GM20000 (cell line): ENCODE measurements at regions not wholly inside any gene's neighbourhood (a gene's known extent, or its start where the extent isn't known, plus 50 kb on each side); places are given as distances from the start of the nearest gene placed in this dataset.
"Not testable (repeated sequence)": the region's sequence is repeated elsewhere in the genome, so short reads cannot be mapped to it uniquely, and the experiment has no call there.

Experiments
- DNase-seq: peaks from one replicate; pipeline ENCODE4 v3.0.0; 2012; ENCODE audit warnings: low spot score
- TF ChIP-seq, protein P1 (sequence below): IDR thresholded peaks from 2 replicates; pipeline ENCODE4 v1.5.1; 2012; ENCODE audit warnings: mild to moderate bottlenecking, control low read depth; ENCODE audit errors: extremely low read depth, missing control alignments

DNA sequence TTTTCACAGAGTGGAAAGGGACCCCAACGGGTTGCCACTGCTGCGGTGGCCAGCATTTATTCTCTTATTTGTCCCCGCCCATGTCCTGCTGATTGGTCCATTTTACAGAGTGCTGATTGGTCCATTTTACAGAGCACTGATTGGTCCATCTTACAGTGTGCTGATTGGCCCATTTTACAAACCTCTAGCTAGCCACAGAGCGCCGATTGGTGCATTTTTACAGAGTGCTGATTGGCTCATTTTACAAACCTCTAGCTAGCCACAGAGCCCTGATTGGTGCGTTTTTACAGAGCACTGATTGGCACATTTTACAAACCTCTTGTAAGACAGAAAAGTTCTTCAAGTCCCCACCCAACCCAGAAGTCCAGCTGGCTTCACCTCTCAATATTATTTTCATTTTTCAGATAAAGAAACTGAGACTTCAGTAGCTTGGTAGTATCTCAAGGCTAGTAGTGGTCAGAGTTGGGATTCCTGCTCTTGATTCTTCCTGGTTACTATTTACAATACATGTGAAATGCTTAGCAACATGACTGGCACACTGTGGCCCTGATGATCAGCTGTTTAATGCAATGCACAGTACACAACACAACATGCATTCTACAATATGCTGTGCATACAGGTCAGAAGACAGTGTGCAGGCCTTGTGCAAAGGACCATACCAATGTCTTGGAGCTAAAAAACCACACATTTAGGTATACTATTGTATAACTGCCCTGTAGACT lies 63.6 kb upstream of the BOD1 start:
- DNase-seq: no peak
- TF ChIP-seq, protein P1, sequence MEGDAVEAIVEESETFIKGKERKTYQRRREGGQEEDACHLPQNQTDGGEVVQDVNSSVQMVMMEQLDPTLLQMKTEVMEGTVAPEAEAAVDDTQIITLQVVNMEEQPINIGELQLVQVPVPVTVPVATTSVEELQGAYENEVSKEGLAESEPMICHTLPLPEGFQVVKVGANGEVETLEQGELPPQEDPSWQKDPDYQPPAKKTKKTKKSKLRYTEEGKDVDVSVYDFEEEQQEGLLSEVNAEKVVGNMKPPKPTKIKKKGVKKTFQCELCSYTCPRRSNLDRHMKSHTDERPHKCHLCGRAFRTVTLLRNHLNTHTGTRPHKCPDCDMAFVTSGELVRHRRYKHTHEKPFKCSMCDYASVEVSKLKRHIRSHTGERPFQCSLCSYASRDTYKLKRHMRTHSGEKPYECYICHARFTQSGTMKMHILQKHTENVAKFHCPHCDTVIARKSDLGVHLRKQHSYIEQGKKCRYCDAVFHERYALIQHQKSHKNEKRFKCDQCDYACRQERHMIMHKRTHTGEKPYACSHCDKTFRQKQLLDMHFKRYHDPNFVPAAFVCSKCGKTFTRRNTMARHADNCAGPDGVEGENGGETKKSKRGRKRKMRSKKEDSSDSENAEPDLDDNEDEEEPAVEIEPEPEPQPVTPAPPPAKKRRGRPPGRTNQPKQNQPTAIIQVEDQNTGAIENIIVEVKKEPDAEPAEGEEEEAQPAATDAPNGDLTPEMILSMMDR: no peak

DNA sequence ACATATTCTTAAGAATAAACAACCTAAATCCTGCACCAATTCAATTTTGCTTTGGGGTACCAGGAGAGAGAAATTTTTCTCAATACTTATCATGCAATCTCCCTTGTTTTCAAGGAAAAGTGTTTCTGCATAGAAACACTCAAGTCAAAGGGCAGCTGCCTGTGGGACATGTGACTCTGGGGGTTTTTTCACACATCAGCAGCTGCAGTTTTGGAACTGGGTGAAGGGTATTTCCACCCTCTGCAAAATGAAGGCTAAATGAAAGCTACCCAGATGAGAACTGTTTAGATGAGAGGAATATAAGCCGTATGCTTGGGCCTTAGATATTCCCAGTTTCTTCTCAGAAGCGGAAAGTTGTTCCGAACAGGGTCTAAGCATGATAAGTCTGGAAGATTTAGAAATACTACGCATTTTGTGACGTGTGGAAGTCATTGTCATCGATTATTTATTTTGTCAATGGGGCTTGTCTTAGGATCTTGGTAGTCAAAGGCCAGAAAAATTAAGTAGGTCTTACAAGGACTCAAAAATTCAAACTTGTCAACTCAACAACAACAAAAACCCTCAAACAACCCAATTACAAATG lies 64.3 kb upstream of the BOD1 start:
- peak; percentile 60 for DNase-seq
- TF ChIP-seq, protein P1: no peak

DNA sequence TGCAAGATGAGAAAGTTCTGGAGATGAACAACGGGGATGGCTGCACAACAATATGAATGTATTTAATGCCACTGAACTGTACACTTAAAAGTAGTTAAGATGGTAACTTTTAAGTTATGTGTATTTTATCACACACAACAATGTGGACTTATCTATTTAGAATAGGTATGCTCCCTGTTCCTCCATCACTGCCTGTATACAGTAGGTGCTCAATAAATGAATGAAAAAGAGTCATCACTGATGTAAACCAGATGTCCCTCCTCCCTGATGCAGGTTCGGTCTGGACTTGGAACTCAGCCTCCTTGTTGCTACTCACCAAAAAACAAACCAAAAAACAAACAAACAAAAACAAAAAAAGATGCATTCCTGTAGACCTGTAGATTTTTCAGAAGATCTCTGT lies 65.9 kb upstream of the BOD1 start:
- TF ChIP-seq, protein P1: no peak
- no peak for DNase-seq

DNA sequence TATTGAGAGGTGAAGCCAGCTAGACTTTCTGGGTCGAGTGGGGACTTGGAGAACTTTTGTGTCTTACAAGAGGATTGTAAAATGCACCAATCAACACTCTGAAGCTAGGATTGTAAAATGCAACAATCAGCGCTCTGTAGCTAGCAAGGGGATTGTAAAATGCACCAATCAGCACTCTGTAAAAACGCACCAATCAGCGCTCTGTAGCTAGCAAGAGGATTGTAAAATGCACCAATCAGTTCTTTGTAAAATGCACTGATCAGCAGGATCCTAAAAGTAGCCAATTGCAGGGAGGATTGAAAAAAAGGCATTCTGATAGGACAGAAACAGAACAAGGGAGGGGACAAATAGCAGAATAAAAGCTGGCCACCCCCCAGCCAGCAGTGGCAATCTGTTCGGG lies 68.1 kb upstream of the BOD1 start:
- not testable (repeated sequence) for DNase-seq

DNA sequence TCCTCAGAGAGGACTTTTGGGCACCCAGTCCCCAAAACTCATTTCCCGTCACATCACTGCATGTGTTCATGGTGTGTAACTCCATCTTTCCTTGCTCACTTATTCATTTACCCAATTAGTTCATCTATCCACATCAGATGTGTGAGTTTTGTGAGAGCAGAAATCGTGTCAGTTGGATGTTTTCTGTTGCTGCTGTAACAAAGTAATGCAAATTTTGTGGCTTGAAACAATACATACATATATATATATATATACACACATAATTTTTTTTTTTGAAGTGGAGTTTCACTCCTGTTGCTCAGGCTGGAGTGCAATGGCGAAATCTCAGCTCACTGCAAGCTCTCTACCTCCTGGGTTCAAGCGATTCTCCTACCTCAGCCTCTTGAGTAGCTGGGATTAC lies 70.5 kb upstream of the BOD1 start:
- DNase-seq: no peak
- TF ChIP-seq, protein P1: no peak

GRCh38 chr5:173688703-173689102 lies 72.3 kb upstream of the BOD1 start:
- TF ChIP-seq, protein P1: no peak
- no peak for DNase-seq

DNA sequence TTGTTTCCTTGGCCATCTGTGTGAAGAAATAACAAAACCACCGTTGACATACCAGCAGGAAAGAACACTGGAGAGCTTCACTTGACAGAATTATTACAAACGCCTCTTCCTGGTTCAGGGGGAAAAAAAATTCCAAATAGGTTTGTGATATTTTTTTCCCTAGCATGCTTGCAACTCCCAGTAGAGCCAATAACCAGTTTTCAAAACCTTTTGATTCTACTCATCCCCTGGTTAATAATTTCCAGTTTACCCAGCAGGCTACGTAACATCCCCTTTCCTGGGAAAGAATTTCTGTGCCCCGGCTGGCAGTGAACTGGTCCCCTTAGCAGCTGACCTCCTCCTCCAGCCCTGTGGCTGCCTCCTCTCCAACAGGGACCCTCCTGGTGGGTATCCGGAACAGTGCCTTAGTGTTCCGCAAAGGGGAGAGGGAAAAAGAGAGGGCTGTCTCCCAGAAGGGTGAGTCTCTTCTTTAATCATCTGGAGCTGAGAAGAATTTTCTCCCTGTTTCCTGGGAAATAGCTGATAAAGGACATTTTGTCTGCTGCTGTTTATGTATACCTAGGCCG lies 72.8 kb upstream of the BOD1 start:
- TF ChIP-seq, protein P1: no peak
- DNase-seq: no peak
